ENCODE measurements at regions not wholly inside any gene's neighbourhood (a gene's known extent, or its start where the extent isn't known, plus 50 kb on each side); places are given as distances from the start of the nearest gene placed in this dataset. TPM values are rescaled to one million over a fixed set of nuclear protein-coding genes. Genes with fewer than 3 reads are reported as not detected.
A peak's percentile ranks its signal among the peaks of the same experiment; 100 is the strongest.
"Not testable (repeated sequence)": the region's sequence is repeated elsewhere in the genome, so short reads cannot be mapped to it uniquely, and the experiment has no call there.

GRCh38 chr5:86565197-86565789 lies 52.4 kb upstream of the COX7C start:
- Histone ChIP-seq H3K79me2 (ENCODE audit: low read depth) (no peaks in the 10 kb centered on the region), H2AFZ (replicated peaks) (no peak overlapping the region), H3K36me3 (no peaks in the 10 kb centered on the region), H3F3A (ENCODE audit: low read depth) (no peaks in the 10 kb centered on the region), H3K4me2 (no peak overlapping the region), H3K4me3 (no peak overlapping the region), H3K27ac (no peak overlapping the region), H3K4me1 (no peaks in the 10 kb centered on the region), H4K20me1 (ENCODE audit: low read depth) (no peaks in the 10 kb centered on the region), H3K27me3 (no peaks in the 10 kb centered on the region), H3K9ac (no peak overlapping the region), H3K9me3 (ENCODE audit: low read depth) (no peaks in the 10 kb centered on the region)
- Mint-ChIP-seq H3K36me3 (peaks cover 1% of the 10 kb centered on the region), H3K4me3 (no peak overlapping the region), H3K27me3 (ENCODE audit: insufficient read depth, low read depth) (peaks cover 2% of the 10 kb centered on the region), H3K4me1 (no peaks in the 10 kb centered on the region), H3K27ac (no peak overlapping the region), H3K9me3 (peaks cover 3% of the 10 kb centered on the region)
- TF ChIP-seq EZH2phosphoT487 (IDR thresholded peaks at IDR 0.05) (no peak), CTCF (IDR thresholded peaks at IDR 0.05) (no peak), EZH2 (IDR thresholded peaks at IDR 0.05) (no peak)
- DNase-seq (ENCODE audit: low spot score) = no peak

- not testable (repeated sequence) for H2AFZ ChIP-seq (replicated peaks); H3K36me3 Mint-ChIP-seq; H3K4me3 Mint-ChIP-seq; H3K9ac ChIP-seq; H3F3A ChIP-seq (ENCODE audit: low read depth); H3K27ac ChIP-seq; H3K79me2 ChIP-seq (ENCODE audit: low read depth); DNase-seq (ENCODE audit: low spot score); H3K4me1 Mint-ChIP-seq; H3K9me3 Mint-ChIP-seq; H3K36me3 ChIP-seq; H3K9me3 ChIP-seq (ENCODE audit: low read depth); H3K4me2 ChIP-seq; H3K27me3 Mint-ChIP-seq (ENCODE audit: insufficient read depth, low read depth); H3K27me3 ChIP-seq; H3K4me1 ChIP-seq; H3K27ac Mint-ChIP-seq; H4K20me1 ChIP-seq (ENCODE audit: low read depth); H3K4me3 ChIP-seq
- TF ChIP-seq CTCF (IDR thresholded peaks at IDR 0.05) = peak; percentile 32
Observed at GRCh38 chr5:86566030-86566429, 51.7 kb upstream of the COX7C start.

Small RNA genes lying in the stretch of these regions (small RNA-seq; reads per million reads assigned to genes)
- not detected for gene RBBP4P6

Data from neural progenitor cell (in vitro differentiated cells).